Muscle of back (tissue), 3 donors: ENCODE measurements at regions not wholly inside any gene's neighbourhood (a gene's known extent, or its start where the extent isn't known, plus 50 kb on each side); places are given as distances from the start of the nearest gene placed in this dataset.
"Not testable (repeated sequence)": the region's sequence is repeated elsewhere in the genome, so short reads cannot be mapped to it uniquely, and the experiment has no call there.

Experiments used
- DNase-seq, 3 donors: peaks; one replicate each; pipeline versions ENCODE4 v3.0.0 to v3.0.0-alpha.2; 2013

- DNase-seq = not testable (repeated sequence)
Measured at GRCh38 chr14:106000029-106000511, 473.7 kb downstream of the TMEM121 start.

GRCh38 chr14:106001277-106001676, 474.9 kb downstream of the TMEM121 start:
- DNase-seq = not testable (repeated sequence)

- no peak for DNase-seq
Measured at GRCh38 chr14:106003351-106003750, 477.0 kb downstream of the TMEM121 start.

GRCh38 chr14:106004937-106005795, 478.8 kb downstream of the TMEM121 start:
- DNase-seq = not testable (repeated sequence)

- DNase-seq = not testable (repeated sequence)
Measured at GRCh38 chr14:106006043-106006442, 479.7 kb downstream of the TMEM121 start.

GRCh38 chr14:106006716-106007115, 480.3 kb downstream of the TMEM121 start:
- not testable (repeated sequence) for DNase-seq

- no peak for DNase-seq
Measured at GRCh38 chr14:106010783-106011182, 484.4 kb downstream of the TMEM121 start.

- DNase-seq = peak in 1 of 3 donors; percentile 6
Measured at GRCh38 chr14:106011631-106012360, 485.4 kb downstream of the TMEM121 start.

- not testable (repeated sequence) for DNase-seq
Measured at GRCh38 chr14:106012361-106012725, 486.0 kb downstream of the TMEM121 start.

- no peak for DNase-seq
Measured at GRCh38 chr14:106013879-106014376, 487.5 kb downstream of the TMEM121 start.

- not testable (repeated sequence) for DNase-seq
Measured at GRCh38 chr14:106017952-106018351, 491.6 kb downstream of the TMEM121 start.

- no peak for DNase-seq
Measured at GRCh38 chr14:106021832-106022231, 495.4 kb downstream of the TMEM121 start.

- not testable (repeated sequence) for DNase-seq
Measured at GRCh38 chr14:106022648-106023047, 496.3 kb downstream of the TMEM121 start.

GRCh38 chr14:106023411-106023810, 497.0 kb downstream of the TMEM121 start:
- no peak for DNase-seq

GRCh38 chr14:106024983-106025604, 498.7 kb downstream of the TMEM121 start:
- DNase-seq = no peak

- no peak for DNase-seq
Measured at GRCh38 chr14:106026026-106026425, 499.6 kb downstream of the TMEM121 start.

- not testable (repeated sequence) for DNase-seq
Measured at GRCh38 chr14:106027759-106028158, 501.4 kb downstream of the TMEM121 start.

- DNase-seq = no peak
Measured at GRCh38 chr14:106029959-106030358, 503.6 kb downstream of the TMEM121 start.

GRCh38 chr14:106037380-106037779, 511.0 kb downstream of the TMEM121 start:
- no peak for DNase-seq

GRCh38 chr14:106038263-106038662, 511.9 kb downstream of the TMEM121 start:
- DNase-seq = no peak

GRCh38 chr14:106039400-106039799, 513.0 kb downstream of the TMEM121 start:
- DNase-seq = no peak

GRCh38 chr14:106044515-106044914, 518.1 kb downstream of the TMEM121 start:
- no peak for DNase-seq
